H1 (cell line): ENCODE measurements at regions not wholly inside any gene's neighbourhood (a gene's known extent, or its start where the extent isn't known, plus 50 kb on each side); places are given as distances from the start of the nearest gene placed in this dataset.

ENCODE experiments used
- JUND ChIP-seq: IDR thresholded peaks from 2 replicates; pipeline ENCODE4 v1.6.1; 2011; ENCODE audit warnings: mild to moderate bottlenecking, improper control_type of control experiment, low read length
- POLR2AphosphoS5 ChIP-seq: IDR thresholded peaks from 2 replicates; pipeline ENCODE4 v1.6.1; 2011; ENCODE audit warnings: low read depth, low read length
- POU5F1 ChIP-seq: IDR thresholded peaks from 2 replicates; pipeline ENCODE4 v1.6.1; 2011; ENCODE audit warnings: low read depth, mild to moderate bottlenecking, low read length, moderate library complexity
- SIX5 ChIP-seq: IDR thresholded peaks from 2 replicates; pipeline ENCODE4 v1.6.1; 2011; ENCODE audit warnings: mild to moderate bottlenecking, low read depth, low read length
- TF ChIP-seq, protein P1 (sequence below): IDR thresholded peaks from 2 replicates; pipeline ENCODE4 v1.6.1; 2011; ENCODE audit warnings: low read length, improper control_type of control experiment

DNA sequence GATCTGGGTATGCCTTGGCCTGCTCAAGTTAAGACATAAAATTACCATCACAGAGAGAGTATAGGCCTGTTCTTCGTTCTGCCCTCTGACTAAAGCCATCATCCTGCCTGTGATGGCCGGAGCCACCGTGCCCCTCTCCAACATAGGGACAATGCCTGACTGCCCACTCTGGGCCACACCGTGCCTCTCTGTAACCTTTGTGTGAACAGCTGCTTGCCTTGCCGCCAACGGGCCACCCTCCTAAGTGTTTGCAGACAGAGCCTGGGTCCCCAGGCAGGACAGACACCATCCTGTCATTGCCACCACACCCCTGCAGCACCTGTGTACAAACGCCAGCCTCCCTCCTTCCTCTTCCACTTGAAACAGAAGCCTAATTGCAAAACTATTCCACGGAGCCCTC, 298.7 kb upstream of the TENM3 start (continued):
- TF ChIP-seq, protein P1, sequence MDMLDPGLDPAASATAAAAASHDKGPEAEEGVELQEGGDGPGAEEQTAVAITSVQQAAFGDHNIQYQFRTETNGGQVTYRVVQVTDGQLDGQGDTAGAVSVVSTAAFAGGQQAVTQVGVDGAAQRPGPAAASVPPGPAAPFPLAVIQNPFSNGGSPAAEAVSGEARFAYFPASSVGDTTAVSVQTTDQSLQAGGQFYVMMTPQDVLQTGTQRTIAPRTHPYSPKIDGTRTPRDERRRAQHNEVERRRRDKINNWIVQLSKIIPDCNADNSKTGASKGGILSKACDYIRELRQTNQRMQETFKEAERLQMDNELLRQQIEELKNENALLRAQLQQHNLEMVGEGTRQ, result no peak
- TF ChIP-seq SIX5, result no peak
- TF ChIP-seq POLR2AphosphoS5, result no peak
- no peak for TF ChIP-seq POU5F1
- TF ChIP-seq JUND, result no peak
